AG09319 (cell line): ENCODE measurements at regions not wholly inside any gene's neighbourhood (a gene's known extent, or its start where the extent isn't known, plus 50 kb on each side); places are given as distances from the start of the nearest gene placed in this dataset.

ENCODE experiments used
- DNase-seq: peaks from one replicate; pipeline ENCODE4 v3.0.0-alpha.2; 2010; ENCODE audit warnings: low read depth; ENCODE audit errors: extremely low read depth
- CTCF ChIP-seq: IDR thresholded peaks from 2 replicates; pipeline ENCODE4 v1.5.1; 2011; ENCODE audit warnings: low read depth, mild to moderate bottlenecking, inconsistent platforms, low read length, moderate library complexity

GRCh38 chr6:91366781-91367180 is 779.9 kb upstream of the MAP3K7 start:
- no peak for DNase-seq

DNA sequence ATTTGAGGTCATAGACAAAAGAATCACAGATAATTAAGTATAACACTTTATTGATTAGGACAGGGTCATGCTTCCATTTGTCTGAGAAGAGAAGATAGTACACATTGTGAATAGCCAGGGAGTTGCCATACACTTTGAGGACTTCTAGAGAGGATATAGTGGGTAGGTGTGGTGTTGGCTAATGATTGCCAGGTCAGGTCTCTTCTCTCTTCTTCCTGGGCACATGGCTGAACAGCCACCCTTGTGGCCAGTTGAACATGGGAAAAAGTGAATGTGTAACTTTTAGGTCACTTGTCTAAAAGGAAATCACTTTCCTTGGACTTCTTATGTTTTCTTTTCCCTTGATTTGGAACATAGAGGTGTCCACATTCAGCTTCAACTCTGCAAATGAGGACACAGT is 772.1 kb upstream of the MAP3K7 start:
- no peak for DNase-seq
- TF ChIP-seq CTCF, result no peak

More at GRCh38 chr6:91366781-91367180, 779.9 kb upstream of the MAP3K7 start:
- no peak for TF ChIP-seq CTCF

- TF ChIP-seq CTCF, result no peak
- DNase-seq, result no peak
Measured at GRCh38 chr6:91352878-91353277, 766.0 kb upstream of the MAP3K7 start.

GRCh38 chr6:91352321-91352720 is 765.4 kb upstream of the MAP3K7 start:
- no peak for DNase-seq
- no peak for TF ChIP-seq CTCF

- no peak for TF ChIP-seq CTCF
- no peak for DNase-seq
Measured at GRCh38 chr6:91350146-91350908, 763.5 kb upstream of the MAP3K7 start.

DNA sequence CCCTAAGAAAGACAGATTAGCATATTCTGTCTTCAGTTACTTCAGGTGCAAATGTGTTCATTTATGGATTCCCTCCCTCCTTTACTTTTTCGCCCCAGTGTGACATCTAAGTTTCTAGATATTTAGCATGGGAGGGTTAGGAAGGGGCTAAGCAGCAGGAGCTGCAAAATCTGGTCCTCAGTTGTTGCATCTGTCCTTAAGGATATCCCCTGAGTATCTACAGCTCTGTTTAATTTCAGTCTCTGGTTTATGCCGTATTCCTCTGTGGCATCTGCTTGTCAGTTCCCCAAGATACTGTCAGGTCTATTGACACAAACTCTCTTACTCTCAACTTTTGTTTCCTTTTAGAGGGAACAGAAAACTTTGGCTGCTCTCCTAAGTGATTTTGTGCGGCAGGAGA is 754.6 kb upstream of the MAP3K7 start:
- no peak for DNase-seq
- no peak for TF ChIP-seq CTCF

GRCh38 chr6:91340896-91341395 is 754.1 kb upstream of the MAP3K7 start:
- DNase-seq, result no peak
- TF ChIP-seq CTCF, result no peak
